ENCODE measurements at regions not wholly inside any gene's neighbourhood (a gene's known extent, or its start where the extent isn't known, plus 50 kb on each side); places are given as distances from the start of the nearest gene placed in this dataset.
"Not testable (repeated sequence)": the region's sequence is repeated elsewhere in the genome, so short reads cannot be mapped to it uniquely, and the experiment has no call there.

GRCh38 chr7:3094701-3095445 is 51.2 kb upstream of the CARD11 start:
- DNase-seq (ENCODE audit: extremely low read depth, low read depth) = no peak

DNA sequence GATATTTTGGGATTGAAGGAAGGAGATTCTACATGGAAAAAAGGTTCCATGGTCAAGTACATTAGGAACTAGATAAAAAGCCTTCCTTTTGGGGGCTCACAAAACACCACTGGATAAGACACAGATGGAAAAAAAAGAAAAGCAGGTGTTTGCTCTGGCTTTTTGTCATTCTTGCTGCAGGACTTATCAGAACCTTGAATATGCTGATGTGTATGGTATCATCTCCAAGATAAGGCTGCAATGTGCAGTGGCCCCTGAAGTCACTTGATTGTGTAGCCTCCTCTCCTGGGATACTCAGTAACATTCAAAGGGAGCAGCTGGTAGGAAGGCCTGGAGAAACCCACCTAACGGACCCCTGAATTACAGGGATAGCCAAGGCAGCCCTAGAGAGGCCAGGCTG is 54.1 kb upstream of the CARD11 start:
- no peak for DNase-seq (ENCODE audit: extremely low read depth, low read depth)

DNA sequence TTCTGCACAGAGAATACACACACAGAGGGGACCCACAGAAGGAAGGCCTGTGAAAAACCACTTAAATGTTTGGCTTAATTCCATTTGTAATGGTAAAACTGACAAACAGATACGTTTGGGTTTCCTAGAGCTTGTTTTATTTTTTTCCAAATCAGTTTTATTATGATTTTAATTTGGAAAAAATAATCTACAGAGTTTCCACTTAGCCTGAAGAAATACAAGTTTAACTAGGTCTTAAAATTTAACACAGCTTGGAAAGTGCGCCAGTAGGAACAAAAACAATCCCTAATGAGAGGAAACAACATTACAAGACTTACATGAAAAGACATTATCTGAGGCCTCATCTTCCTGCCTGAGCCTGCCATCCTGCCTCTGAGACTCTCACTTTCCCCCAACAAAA is 58.5 kb upstream of the CARD11 start:
- DNase-seq (ENCODE audit: extremely low read depth, low read depth) = no peak

- DNase-seq (ENCODE audit: extremely low read depth, low read depth) = no peak
Observed at GRCh38 chr7:3103614-3104398, 60.1 kb upstream of the CARD11 start.

DNA sequence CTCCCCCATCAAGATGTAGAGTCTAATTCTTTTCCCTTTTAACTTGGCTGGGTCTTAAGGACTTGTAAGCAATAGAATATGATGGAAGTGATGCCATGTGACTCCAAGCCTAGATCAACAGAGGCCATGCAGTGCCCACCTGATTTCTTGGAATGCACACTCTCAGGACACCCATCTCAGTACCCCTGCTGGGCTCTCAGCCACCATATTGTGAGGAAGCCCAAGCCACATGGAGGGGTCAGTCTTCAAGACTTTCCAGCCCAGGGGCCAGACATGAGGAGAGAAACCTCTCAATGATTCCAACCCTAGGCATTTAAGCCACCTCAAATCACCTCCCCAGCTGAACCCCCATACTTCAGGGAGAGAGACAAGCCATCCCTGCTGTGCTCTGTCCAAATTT is 62.2 kb upstream of the CARD11 start:
- DNase-seq (ENCODE audit: extremely low read depth, low read depth) = no peak

DNA sequence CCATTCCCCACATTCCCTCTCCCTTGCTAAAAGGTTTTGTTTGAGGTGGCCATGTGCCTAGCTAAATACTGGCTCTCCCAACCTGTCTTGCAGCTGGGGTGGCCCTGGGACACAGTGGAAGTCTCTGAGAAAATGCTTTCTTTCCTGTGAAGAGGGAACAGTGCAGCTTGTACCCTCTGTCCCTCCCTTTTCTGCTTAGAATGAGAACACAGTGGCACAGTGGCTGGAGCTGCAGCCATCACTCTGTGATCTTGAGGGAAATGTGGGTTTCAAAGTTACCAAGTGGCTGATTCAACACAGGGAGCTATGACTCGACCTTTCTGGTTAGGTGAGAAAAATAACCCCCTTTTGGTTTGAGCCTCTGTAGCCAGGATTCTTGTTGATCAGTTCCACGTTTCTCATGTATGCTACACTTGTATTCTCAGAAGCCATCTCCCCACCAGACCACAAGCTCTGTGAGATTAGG is 62.7 kb upstream of the CARD11 start:
- no peak for DNase-seq (ENCODE audit: extremely low read depth, low read depth)

- no peak for DNase-seq (ENCODE audit: extremely low read depth, low read depth)
Observed at GRCh38 chr7:3107228-3107763, 63.6 kb upstream of the CARD11 start.

GRCh38 chr7:3107889-3108570 is 64.4 kb upstream of the CARD11 start:
- peak; percentile 31 for DNase-seq (ENCODE audit: extremely low read depth, low read depth)

- no peak for DNase-seq (ENCODE audit: extremely low read depth, low read depth)
Observed at GRCh38 chr7:3109311-3109915, 65.7 kb upstream of the CARD11 start.

- no peak for DNase-seq (ENCODE audit: extremely low read depth, low read depth)
Observed at GRCh38 chr7:3112479-3113134, 68.9 kb upstream of the CARD11 start.

DNA sequence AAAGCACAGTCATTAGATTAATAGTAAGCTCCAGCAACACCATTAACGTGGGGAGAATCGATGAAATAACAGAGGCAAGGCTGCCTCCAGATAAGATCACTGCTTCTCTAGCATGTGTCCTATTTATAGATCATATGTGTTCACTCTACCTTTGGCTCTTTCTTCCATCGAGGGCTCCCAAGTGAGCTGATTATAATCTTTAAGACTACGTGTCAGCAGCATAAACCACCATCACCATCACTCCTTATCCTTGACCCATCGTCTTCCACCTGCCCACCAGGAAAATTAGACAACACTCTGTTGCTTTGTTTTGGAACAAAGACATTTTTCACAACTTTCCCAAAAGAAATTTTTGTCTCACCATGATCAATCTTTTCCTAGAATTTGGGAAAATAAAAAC is 71.2 kb upstream of the CARD11 start:
- no peak for DNase-seq (ENCODE audit: extremely low read depth, low read depth)

DNA sequence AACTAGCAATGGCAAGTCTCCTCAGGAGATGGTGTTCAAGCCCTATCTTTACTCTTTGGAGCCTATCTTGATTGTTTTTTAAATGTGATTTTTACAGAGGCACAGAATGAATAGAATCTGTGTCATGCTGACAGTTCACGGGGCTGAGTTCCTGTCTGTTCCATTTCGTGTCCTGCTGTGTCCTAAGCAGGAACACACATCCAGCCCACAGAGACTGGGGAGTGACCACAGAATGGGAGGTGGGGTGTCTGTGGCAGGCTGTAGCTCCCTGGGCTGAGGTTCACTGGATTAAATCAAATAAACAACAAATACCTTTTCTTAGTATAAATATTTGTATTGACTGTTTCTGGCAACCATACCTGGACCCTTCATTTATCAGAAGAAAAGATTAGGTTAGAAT is 73.4 kb upstream of the CARD11 start:
- DNase-seq (ENCODE audit: extremely low read depth, low read depth) = no peak

DNA sequence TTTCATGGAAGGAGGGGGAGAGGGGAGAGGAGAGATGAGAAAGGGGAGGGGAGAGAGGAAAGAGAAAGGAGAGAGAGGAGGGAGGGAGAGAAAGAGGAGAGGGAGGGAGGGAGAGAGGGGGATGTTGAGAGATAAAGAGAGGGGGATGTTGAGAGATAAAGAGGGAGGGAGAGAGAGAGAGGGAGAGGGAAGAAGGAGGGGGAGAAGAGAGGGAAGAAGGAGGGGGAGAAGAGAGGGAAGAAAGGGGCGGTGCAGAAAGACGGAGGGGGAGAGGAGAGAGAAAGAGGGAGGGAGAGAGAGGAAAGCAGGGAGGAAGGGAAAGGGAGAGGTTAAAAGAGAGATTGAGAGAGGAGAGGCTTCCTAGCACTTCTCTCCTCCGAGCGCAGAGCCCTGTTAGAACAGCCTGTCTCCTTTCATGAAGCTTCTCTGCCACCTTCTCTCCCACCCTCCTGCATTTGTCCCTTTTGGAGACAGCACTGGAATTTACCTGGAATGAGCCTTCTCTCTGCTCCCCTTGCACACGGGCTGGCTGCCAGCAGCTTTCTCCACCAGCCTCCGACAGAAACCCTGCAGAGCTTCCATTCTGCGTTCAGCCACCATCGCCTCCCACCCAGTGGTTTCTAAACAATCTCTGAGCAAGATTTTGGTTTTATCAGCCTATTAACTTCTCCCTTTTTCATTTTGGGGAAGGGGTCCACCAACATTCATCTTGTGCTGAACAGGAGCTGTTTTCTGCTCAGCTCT is 74.0 kb upstream of the CARD11 start:
- no peak for DNase-seq (ENCODE audit: extremely low read depth, low read depth)

DNA sequence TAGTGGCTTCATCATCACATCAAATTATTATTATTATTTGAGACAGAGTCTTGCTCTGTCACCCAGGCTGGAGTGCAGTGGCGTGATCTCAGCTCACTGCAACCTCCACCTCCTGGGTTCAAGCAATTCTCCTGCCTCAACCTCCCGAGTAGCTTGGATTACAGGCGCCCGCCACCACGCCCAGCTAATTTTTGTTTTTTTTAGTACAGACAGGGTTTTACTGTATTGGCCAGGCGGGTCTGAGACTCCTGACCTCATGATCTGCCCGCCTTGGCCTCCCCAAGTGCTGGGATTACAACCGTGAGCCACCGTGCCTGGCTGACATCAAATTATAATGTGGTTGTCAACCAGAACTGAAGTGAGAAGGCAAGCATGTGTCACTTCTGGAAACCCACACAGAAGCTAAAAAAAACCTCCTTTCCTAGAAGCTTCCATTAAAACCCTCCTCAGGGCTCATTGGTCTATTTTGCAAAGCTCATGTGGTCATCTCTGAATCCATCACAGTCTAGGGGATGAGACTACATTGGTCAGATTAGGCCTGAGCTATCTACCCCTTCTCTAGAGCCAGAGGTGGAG is 75.8 kb upstream of the CARD11 start:
- not testable (repeated sequence) for DNase-seq (ENCODE audit: extremely low read depth, low read depth)

GRCh38 chr7:3119963-3120362 is 76.3 kb upstream of the CARD11 start:
- no peak for DNase-seq (ENCODE audit: extremely low read depth, low read depth)

DNA sequence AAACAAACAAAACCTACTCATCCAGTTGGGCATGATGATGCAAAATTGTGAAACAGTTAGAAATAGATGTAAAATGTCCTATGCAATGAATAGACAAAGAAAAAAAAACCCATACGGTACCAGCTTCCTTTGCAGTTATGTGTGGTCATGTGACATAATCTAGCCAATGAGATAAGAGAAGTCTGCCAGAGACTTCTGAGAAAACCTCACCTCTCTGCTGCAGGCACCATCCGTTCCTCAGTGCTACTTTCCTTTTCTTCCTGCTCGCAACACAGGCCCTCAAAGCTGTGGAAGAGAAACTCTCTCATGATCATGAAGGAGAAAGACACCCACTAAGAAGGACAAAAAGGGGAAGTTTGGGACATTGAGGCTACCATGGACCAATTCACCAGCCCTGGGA is 76.8 kb upstream of the CARD11 start:
- no peak for DNase-seq (ENCODE audit: extremely low read depth, low read depth)

GRCh38 chr7:3128857-3129490 is 85.3 kb upstream of the CARD11 start:
- no peak for DNase-seq (ENCODE audit: extremely low read depth, low read depth)

DNA sequence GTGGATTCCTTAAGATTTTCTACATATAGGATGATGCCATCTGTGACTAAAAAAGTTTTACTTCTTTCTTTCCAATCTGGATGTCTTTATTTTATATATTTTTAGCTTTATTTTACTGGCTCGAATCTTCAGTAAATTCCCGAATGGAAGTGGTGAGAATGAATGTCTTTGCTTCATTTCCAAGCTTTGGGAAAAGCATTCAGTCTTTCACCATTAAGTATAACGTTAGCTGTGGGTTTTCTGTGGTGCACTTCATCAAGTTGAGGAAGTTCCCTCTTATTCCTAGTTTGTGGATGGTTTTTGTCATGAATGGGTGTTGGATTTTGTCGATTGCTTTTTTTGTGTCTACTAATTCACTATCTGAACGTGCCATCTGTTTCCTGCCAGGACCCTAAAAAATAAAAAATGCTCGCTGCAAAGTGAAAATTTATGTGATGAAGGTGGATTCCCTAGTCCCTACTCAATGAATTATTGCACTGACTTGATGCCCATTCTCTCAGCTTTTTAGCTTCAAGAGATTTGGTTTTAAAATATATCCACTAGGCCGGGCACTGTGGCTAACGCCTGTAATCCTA is 90.2 kb upstream of the CARD11 start:
- no peak for DNase-seq (ENCODE audit: extremely low read depth, low read depth)

Measured in NCI-H460 (cell line).